ENCODE measurements at regions not wholly inside any gene's neighbourhood (a gene's known extent, or its start where the extent isn't known, plus 50 kb on each side); places are given as distances from the start of the nearest gene placed in this dataset.

GRCh38 chr1:178579562-178579961 lies 66.7 kb downstream of the TEX35 start (continued):
- TF ChIP-seq ZNF462 (CRISPR knock-in tag; IDR thresholded peaks at IDR 0.05) (no peak), STAT1 (IDR thresholded peaks at IDR 0.05; ENCODE audit: unreplicated experiment) (no peak), POLR2AphosphoS5 (IDR thresholded peaks at IDR 0.05; ENCODE audit: low read depth) (no peak), CREB1 (CRISPR knock-in tag; IDR thresholded peaks at IDR 0.05; ENCODE audit: low read depth) (no peak), ZNF331 (CRISPR knock-in tag; IDR thresholded peaks at IDR 0.05; ENCODE audit: low read depth) (no peak), NANOG (IDR thresholded peaks at IDR 0.05; ENCODE audit: borderline replicate concordance) (no peak), EZH2 (IDR thresholded peaks at IDR 0.05; ENCODE audit: low read depth, unreplicated experiment) (no peak)
- TF ChIP-seq, protein P1, sequence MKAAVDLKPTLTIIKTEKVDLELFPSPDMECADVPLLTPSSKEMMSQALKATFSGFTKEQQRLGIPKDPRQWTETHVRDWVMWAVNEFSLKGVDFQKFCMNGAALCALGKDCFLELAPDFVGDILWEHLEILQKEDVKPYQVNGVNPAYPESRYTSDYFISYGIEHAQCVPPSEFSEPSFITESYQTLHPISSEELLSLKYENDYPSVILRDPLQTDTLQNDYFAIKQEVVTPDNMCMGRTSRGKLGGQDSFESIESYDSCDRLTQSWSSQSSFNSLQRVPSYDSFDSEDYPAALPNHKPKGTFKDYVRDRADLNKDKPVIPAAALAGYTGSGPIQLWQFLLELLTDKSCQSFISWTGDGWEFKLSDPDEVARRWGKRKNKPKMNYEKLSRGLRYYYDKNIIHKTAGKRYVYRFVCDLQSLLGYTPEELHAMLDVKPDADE (IDR thresholded peaks at IDR 0.05), result no peak

DNA sequence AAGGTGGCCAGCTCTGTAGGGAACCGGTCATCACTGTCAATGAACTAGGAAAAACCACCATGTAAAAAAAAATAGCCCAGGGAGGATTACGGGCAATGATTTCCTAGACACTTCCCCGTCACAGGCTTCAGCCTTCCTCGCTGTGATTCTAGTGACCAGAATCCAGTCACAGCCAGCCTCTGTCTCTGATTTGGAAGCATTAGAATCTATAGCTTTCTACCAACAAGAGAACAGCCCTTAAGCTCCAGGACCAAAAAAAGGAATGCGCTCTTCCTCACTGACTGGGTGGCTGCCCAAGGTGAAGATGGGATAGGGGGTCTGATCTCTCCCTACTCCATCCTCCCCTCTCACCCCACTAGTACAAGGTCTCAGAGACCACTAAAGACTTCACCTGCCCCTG lies 67.2 kb downstream of the TEX35 start:
- Histone ChIP-seq H3F3A (replicated peaks; ENCODE audit: low read depth) (no peaks in the 10 kb centered on the region), H3K79me2 (replicated peaks; ENCODE audit: insufficient read depth) (no peaks in the 10 kb centered on the region), H3K4me3 (no peak overlapping the region), H3K4me2 (no peak overlapping the region), H2AFZ (no peak overlapping the region), H3K36me3 (ENCODE audit: insufficient read depth) (no peaks in the 10 kb centered on the region), H3K9me2 (ENCODE audit: insufficient read depth) (no peaks in the 10 kb centered on the region), H3K4me1 (ENCODE audit: insufficient read depth) (peaks cover 41% of the 10 kb centered on the region), H3K27me3 (ENCODE audit: insufficient read depth) (no peaks in the 10 kb centered on the region), H4K20me1 (replicated peaks; ENCODE audit: insufficient read depth) (no peaks in the 10 kb centered on the region), H3K27ac (ENCODE audit: low read depth) (no peak overlapping the region)
- Mint-ChIP-seq H3K4me1 (peaks cover 65% of the 10 kb centered on the region), H3K4me3 (no peak overlapping the region), H3K27ac (no peak overlapping the region), H3K36me3 (ENCODE audit: low read depth) (no peaks in the 10 kb centered on the region), H3K9me3 (no peaks in the 10 kb centered on the region), H3K27me3 (ENCODE audit: insufficient read depth, low read depth, poor library complexity) (peaks cover 8% of the 10 kb centered on the region)
- no peak for DNase-seq (ENCODE audit: low spot score)
- ATAC-seq, result no peak
- no peak for TF ChIP-seq STAT1 (IDR thresholded peaks at IDR 0.05; ENCODE audit: unreplicated experiment)
- TF ChIP-seq JUNB (IDR thresholded peaks at IDR 0.05; ENCODE audit: unreplicated experiment), result no peak
- no peak for TF ChIP-seq REST (IDR thresholded peaks at IDR 0.05; ENCODE audit: unreplicated experiment)
